Loucy (cell line): ENCODE measurements at regions not wholly inside any gene's neighbourhood (a gene's known extent, or its start where the extent isn't known, plus 50 kb on each side); places are given as distances from the start of the nearest gene placed in this dataset.

Experiments used
- H2AFZ ChIP-seq: fragments of 200-600 bp; sonication (generic); 2 replicates; pipeline ENCODE4 v1.6.0; 2016; ENCODE audit warnings: antibody characterized with exemption, mild to moderate bottlenecking, low read length, moderate library complexity
- H3F3A ChIP-seq: fragments of 200-600 bp; 2 replicates; pipeline ENCODE4 v1.6.0; 2016; ENCODE audit warnings: antibody characterized with exemption, low read depth, mild to moderate bottlenecking
- H3K27me3 ChIP-seq: fragments of 200-600 bp; sonication (generic); 2 replicates; pipeline ENCODE4 v1.6.1; 2014; ENCODE audit warnings: low read length, mild to moderate bottlenecking; ENCODE audit not compliant: insufficient read depth, poor library complexity, severe bottlenecking
- H3K36me3 ChIP-seq: fragments of 200-600 bp; sonication (generic); 2 replicates; pipeline ENCODE4 v1.6.1; 2016; ENCODE audit warnings: low read length; ENCODE audit not compliant: insufficient read depth
- H3K4me1 ChIP-seq: fragments of 200-600 bp; sonication (generic); 2 replicates; pipeline ENCODE4 v1.5.1; 2014; ENCODE audit warnings: low read length, mild to moderate bottlenecking; ENCODE audit not compliant: insufficient read depth, poor library complexity, severe bottlenecking
- H3K4me2 ChIP-seq: fragments of 200-600 bp; sonication (generic); 2 replicates; pipeline ENCODE4 v1.6.0; 2014; ENCODE audit warnings: antibody characterized with exemption, low read length, low read depth, mild to moderate bottlenecking; ENCODE audit not compliant: poor library complexity, severe bottlenecking
- H3K4me3 ChIP-seq: fragments of 200-600 bp; sonication (generic); 2 replicates; pipeline ENCODE4 v1.5.1; 2014; ENCODE audit warnings: low read length, mild to moderate bottlenecking, mixed read lengths; ENCODE audit not compliant: poor library complexity, severe bottlenecking
- H3K79me2 ChIP-seq: fragments of 200-600 bp; sonication (generic); 2 replicates; pipeline ENCODE4 v1.6.1; 2014; ENCODE audit warnings: low read length; ENCODE audit not compliant: insufficient read depth
- H3K9ac ChIP-seq: fragments of 200-600 bp; sonication (generic); 2 replicates; pipeline ENCODE4 v1.6.0; 2014; ENCODE audit warnings: mild to moderate bottlenecking, low read depth, low read length, moderate library complexity; ENCODE audit not compliant: poor library complexity, severe bottlenecking
- H3K9me2 ChIP-seq: fragments of 200-600 bp; sonication (generic); replicated peaks from 2 replicates; pipeline ENCODE4 v1.6.1; 2016; ENCODE audit warnings: low read depth, low read length, mixed read lengths
- H3K9me3 ChIP-seq: fragments of 200-600 bp; sonication (generic); 2 replicates; pipeline ENCODE4 v1.6.1; 2014; ENCODE audit warnings: mild to moderate bottlenecking, antibody characterized with exemption, low read length, low read depth; ENCODE audit not compliant: insufficient read depth
- H4K20me1 ChIP-seq: fragments of 200-600 bp; sonication (generic); 2 replicates; pipeline ENCODE4 v1.6.0; 2014; ENCODE audit warnings: antibody characterized with exemption, low read length, mild to moderate bottlenecking; ENCODE audit not compliant: insufficient read depth, poor library complexity, severe bottlenecking
- EZH2phosphoT487 ChIP-seq: fragments of 200-600 bp; IDR thresholded peaks from 2 replicates; pipeline ENCODE4 v1.6.1; 2018; ENCODE audit warnings: antibody characterized with exemption, mild to moderate bottlenecking, moderate library complexity, borderline replicate concordance
- TF ChIP-seq, protein P1 (sequence below): fragments of 200-600 bp; sonication (generic); conservative IDR thresholded peaks from 2 replicates; pipeline ENCODE4 v1.5.1; 2014; ENCODE audit warnings: mild to moderate bottlenecking, antibody characterized with exemption, low read length

DNA sequence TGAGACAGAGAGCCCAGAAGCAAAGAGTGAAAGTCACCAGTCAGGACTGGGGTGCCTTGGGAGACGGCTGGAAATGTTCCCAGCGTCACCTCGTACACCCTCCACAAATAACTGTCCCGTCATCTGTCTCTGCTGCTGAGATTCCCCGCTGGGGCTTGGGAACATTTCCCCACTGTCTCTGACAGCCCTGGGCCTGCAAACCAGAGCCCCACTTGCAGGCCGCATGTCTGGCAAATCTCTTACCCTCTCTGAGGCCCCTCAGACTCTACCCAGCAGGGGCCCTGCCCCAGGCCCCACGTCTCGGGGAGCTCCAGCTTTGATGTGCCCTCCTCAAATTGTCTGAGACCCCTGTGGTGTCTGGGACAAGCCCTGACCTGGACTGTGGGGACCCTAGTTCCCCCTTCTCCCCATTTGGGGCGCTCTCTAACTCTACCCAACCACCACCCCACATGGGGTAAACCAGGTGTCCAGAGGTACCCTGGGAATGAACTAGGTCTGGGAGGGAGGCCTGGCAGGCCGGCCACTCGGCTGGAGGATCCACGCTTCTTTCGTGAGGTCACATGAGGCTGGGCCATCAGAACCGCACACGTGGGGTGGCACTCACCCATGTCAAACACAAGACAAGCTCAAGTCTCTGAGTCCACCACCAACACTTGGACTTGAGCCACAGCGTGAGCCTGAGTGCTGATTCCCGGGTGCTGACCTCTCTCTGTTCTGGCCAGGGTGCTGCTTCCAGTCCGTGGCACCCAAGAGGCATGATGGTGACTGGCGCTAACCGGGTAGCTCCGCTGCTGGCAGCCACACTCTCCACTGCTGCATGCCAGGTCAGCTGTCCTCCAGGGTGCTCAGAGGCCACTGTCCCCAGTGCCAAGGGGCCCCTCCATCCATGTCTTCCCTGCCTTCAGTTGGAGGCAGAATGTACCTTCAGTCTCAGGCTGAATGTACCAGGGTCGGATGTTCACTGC, 59.8 kb downstream of the DIO3 start:
- Histone ChIP-seq H3K27me3 (no peaks in the 10 kb centered on the region), H3K79me2 (no peaks in the 10 kb centered on the region), H3F3A (no peaks in the 10 kb centered on the region), H2AFZ (no peak overlapping the region), H3K9ac (no peak overlapping the region), H3K9me2 (no peaks in the 10 kb centered on the region), H3K9me3 (no peaks in the 10 kb centered on the region), H3K4me2 (no peak overlapping the region), H4K20me1 (no peaks in the 10 kb centered on the region), H3K4me3 (no peak overlapping the region), H3K4me1 (no peaks in the 10 kb centered on the region), H3K36me3 (no peaks in the 10 kb centered on the region)
- TF ChIP-seq, protein P1, sequence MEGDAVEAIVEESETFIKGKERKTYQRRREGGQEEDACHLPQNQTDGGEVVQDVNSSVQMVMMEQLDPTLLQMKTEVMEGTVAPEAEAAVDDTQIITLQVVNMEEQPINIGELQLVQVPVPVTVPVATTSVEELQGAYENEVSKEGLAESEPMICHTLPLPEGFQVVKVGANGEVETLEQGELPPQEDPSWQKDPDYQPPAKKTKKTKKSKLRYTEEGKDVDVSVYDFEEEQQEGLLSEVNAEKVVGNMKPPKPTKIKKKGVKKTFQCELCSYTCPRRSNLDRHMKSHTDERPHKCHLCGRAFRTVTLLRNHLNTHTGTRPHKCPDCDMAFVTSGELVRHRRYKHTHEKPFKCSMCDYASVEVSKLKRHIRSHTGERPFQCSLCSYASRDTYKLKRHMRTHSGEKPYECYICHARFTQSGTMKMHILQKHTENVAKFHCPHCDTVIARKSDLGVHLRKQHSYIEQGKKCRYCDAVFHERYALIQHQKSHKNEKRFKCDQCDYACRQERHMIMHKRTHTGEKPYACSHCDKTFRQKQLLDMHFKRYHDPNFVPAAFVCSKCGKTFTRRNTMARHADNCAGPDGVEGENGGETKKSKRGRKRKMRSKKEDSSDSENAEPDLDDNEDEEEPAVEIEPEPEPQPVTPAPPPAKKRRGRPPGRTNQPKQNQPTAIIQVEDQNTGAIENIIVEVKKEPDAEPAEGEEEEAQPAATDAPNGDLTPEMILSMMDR = no peak
- TF ChIP-seq EZH2phosphoT487 = no peak

DNA sequence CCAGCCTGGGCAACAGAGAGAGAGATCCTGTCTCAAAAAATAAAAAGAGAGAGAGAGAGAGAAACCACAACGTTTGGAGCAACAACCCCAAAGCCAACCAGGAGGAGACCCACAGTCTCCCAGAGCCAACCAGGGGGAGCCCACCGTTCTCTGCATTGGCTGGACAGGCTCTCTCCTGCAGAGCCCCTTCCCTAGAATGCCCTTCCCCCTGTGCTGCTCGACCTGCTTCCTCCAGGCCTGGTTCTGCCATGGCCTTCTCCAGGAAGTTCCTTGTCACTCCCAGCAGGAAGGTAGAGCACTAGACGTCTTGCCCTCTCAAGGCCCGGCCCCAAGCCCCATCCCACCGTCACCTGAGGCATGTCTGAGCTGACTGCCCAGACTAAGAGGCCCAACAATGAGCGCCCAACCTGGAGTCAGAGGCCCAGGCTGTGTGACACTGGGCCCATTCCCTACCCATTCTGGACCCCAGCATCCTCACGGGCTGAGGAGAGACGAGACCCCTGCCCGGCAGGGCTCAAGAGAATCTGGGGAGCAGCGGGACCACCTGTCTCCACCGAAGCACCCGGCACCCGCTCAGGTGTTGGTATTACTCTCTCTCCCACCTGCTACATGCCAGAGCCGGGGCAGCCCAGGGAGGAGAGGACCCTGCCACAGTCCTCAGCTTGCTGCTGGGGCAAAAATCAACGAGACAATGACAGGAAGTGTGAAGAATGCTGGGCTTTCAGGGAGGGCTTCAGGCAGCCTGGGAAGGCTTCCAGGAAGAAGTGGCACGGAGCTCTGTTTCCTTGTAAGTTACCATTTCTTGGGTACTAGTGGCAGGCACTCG, 61.2 kb downstream of the DIO3 start:
- no peaks in the 10 kb centered on the region for H3K9me3 ChIP-seq
- H3K4me1 ChIP-seq = no peaks in the 10 kb centered on the region
- TF ChIP-seq, protein P1 = no peak
- TF ChIP-seq EZH2phosphoT487 = no peak
- H3K36me3 ChIP-seq = no peaks in the 10 kb centered on the region
- H3K79me2 ChIP-seq = no peaks in the 10 kb centered on the region
- H3F3A ChIP-seq = no peaks in the 10 kb centered on the region
- H3K9me2 ChIP-seq = no peaks in the 10 kb centered on the region
- H3K4me2 ChIP-seq = no peak overlapping the region
- H3K27me3 ChIP-seq = no peaks in the 10 kb centered on the region
- H4K20me1 ChIP-seq = no peaks in the 10 kb centered on the region
- H3K9ac ChIP-seq = no peak overlapping the region
- H3K4me3 ChIP-seq = no peak overlapping the region
- 0 out of 2 replicates have a peak overlapping the region, but pooled peaks have one; percentile 27 for H2AFZ ChIP-seq

DNA sequence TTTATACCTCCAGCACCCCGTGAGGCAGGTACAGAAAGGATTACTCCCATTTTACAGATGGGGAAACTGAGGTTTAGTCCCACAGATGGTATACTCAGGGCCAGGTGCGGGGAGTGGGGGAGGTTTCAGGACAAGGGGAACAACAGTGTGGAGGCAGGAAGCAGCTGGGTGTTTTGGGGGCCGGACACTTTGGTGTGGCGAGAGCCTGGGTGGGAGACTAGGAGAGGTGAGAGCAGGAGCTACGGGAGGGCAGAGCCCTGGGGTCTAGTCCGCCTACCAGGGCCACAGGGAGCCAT, 61.7 kb downstream of the DIO3 start:
- no peaks in the 10 kb centered on the region for H3K36me3 ChIP-seq
- peaks cover 3% of the 10 kb centered on the region for H3K4me1 ChIP-seq
- H3K9me3 ChIP-seq = no peaks in the 10 kb centered on the region
- H3K9me2 ChIP-seq = no peaks in the 10 kb centered on the region
- TF ChIP-seq, protein P1 = no peak
- no peak for TF ChIP-seq EZH2phosphoT487
- no peak overlapping the region for H3K9ac ChIP-seq
- no peaks in the 10 kb centered on the region for H4K20me1 ChIP-seq
- H3K79me2 ChIP-seq = no peaks in the 10 kb centered on the region
- H2AFZ ChIP-seq = no peak overlapping the region
- H3F3A ChIP-seq = no peaks in the 10 kb centered on the region
- H3K4me2 ChIP-seq = no peak overlapping the region
- H3K27me3 ChIP-seq = no peaks in the 10 kb centered on the region
- H3K4me3 ChIP-seq = no peak overlapping the region
